Liver (tissue), 8 donors: ENCODE measurements at regions not wholly inside any gene's neighbourhood (a gene's known extent, or its start where the extent isn't known, plus 50 kb on each side); places are given as distances from the start of the nearest gene placed in this dataset.

Experiments
- DNase-seq: peaks from one replicate; pipeline ENCODE4 v3.0.0-alpha.2; 2017; ENCODE audit warnings: low spot score
- H3K27ac ChIP-seq, 2 donors: one replicate each; pipeline ENCODE4 v1.7.0; 2013; ENCODE audit warnings: inconsistent platforms in 2 of 2, low read length in 2 of 2, control low read depth in 1 of 2, low read depth in 1 of 2, mild to moderate bottlenecking in 1 of 2
- H3K27me3 ChIP-seq, 4 donors: one replicate each; pipeline versions ENCODE4 v1.6.1 to v1.7.0; 2013; ENCODE audit warnings: low read length in 3 of 4, inconsistent platforms in 1 of 4, mild to moderate bottlenecking in 1 of 4, moderate library complexity in 1 of 4; ENCODE audit not compliant: control insufficient read depth in 4 of 4, insufficient read depth in 4 of 4
- H3K36me3 ChIP-seq, 4 donors: one replicate each; pipeline versions ENCODE4 v1.6.1 to v1.7.0; 2013; ENCODE audit warnings: low read length in 3 of 4, mild to moderate bottlenecking in 3 of 4, low read depth in 1 of 4, moderate library complexity in 1 of 4; ENCODE audit not compliant: control insufficient read depth in 4 of 4, insufficient read depth in 3 of 4
- H3K4me1 ChIP-seq, 4 donors: one replicate each; pipeline versions ENCODE4 v1.6.1 to v1.7.0; 2013; ENCODE audit warnings: low read length in 3 of 4, mild to moderate bottlenecking in 3 of 4, moderate library complexity in 1 of 4; ENCODE audit not compliant: control insufficient read depth in 4 of 4, insufficient read depth in 4 of 4
- H3K4me3 ChIP-seq, 3 donors: one replicate each; pipeline versions ENCODE4 v1.6.1 to v1.7.0; 2013; ENCODE audit warnings: low read length in 3 of 3, control low read depth in 1 of 3, low read depth in 1 of 3, mild to moderate bottlenecking in 1 of 3
- H3K9ac ChIP-seq, 2 donors: one replicate each; pipeline ENCODE4 v1.7.0; 2013; ENCODE audit warnings: low read length in 2 of 2, mild to moderate bottlenecking in 2 of 2, moderate library complexity in 2 of 2, control low read depth in 1 of 2, low read depth in 1 of 2
- H3K9me3 ChIP-seq, 4 donors: one replicate each; pipeline versions ENCODE4 v1.6.1 to v1.7.0; 2013; ENCODE audit warnings: low read length in 3 of 4; ENCODE audit not compliant: control insufficient read depth in 4 of 4
- CTCF ChIP-seq: fragments of 150-350 bp; IDR thresholded peaks from 2 replicates; pipeline ENCODE4 v1.5.1; 2017; ENCODE audit warnings: improper control_type of control experiment, low read depth, low read length; ENCODE audit not compliant: missing input control
- EGR1 ChIP-seq, 2 donors: IDR thresholded peaks; 2 replicates each; pipeline ENCODE4 v1.6.1; 2016 to 2018; ENCODE audit warnings: antibody characterized with exemption in 2 of 2, low read depth in 2 of 2
- FOXA1 ChIP-seq: IDR thresholded peaks from 2 replicates; pipeline ENCODE4 v1.6.1; 2016; ENCODE audit warnings: antibody characterized with exemption
- FOXA2 ChIP-seq: IDR thresholded peaks from 2 replicates; pipeline ENCODE4 v1.6.1; 2016; ENCODE audit warnings: antibody characterized with exemption
- GABPA ChIP-seq, 2 donors: IDR thresholded peaks in 1 of 2; conservative IDR thresholded peaks in 1 of 2; 2 replicates each; pipeline ENCODE4 v1.6.1; 2016; ENCODE audit warnings: antibody characterized with exemption in 2 of 2, mild to moderate bottlenecking in 1 of 2, moderate library complexity in 1 of 2
- HNF4A ChIP-seq, 2 donors: conservative IDR thresholded peaks; 2 replicates each; pipeline ENCODE4 v1.6.1; 2016; ENCODE audit warnings: antibody characterized with exemption in 2 of 2, mild to moderate bottlenecking in 2 of 2
- HNF4G ChIP-seq: IDR thresholded peaks from 2 replicates; pipeline ENCODE4 v1.6.1; 2016; ENCODE audit warnings: antibody characterized with exemption
- JUND ChIP-seq, 2 donors: IDR thresholded peaks; 2 replicates each; pipeline ENCODE4 v1.6.1; 2016; ENCODE audit warnings: antibody characterized with exemption in 2 of 2
- MAX ChIP-seq: IDR thresholded peaks from 2 replicates; pipeline ENCODE4 v1.6.1; 2016; ENCODE audit warnings: antibody characterized with exemption
- NR2F2 ChIP-seq: IDR thresholded peaks from 2 replicates; pipeline ENCODE4 v1.6.1; 2016; ENCODE audit warnings: antibody characterized with exemption
- RAD21 ChIP-seq, 2 donors: IDR thresholded peaks; 2 replicates each; pipeline ENCODE4 v1.6.1; 2016; ENCODE audit warnings: antibody characterized with exemption in 2 of 2, mild to moderate bottlenecking in 2 of 2
- RXRA ChIP-seq, 2 donors: IDR thresholded peaks; 2 replicates each; pipeline ENCODE4 v1.6.1; 2017 to 2018; ENCODE audit warnings: antibody characterized with exemption in 2 of 2, mild to moderate bottlenecking in 1 of 2
- SP1 ChIP-seq: IDR thresholded peaks from 2 replicates; pipeline ENCODE4 v1.6.1; 2018; ENCODE audit warnings: antibody characterized with exemption, mild to moderate bottlenecking
- TAF1 ChIP-seq: conservative IDR thresholded peaks from 2 replicates; pipeline ENCODE4 v1.6.1; 2016; ENCODE audit warnings: antibody characterized with exemption, mild to moderate bottlenecking
- YY1 ChIP-seq: IDR thresholded peaks from 2 replicates; pipeline ENCODE4 v1.6.1; 2016; ENCODE audit warnings: antibody characterized with exemption, mild to moderate bottlenecking
- WGBS: extraction: QIAGEN DNeasy Blood & Tissue Kit; methylation state at CpG from one replicate; pipeline ENCODE4 v1.1.7; 2013; 5-methylcytosine and 5-hydroxymethylcytosine counted together
- TF ChIP-seq, protein P1 (sequence below): IDR thresholded peaks from 2 replicates; pipeline ENCODE4 v1.6.1; 2016; ENCODE audit warnings: antibody characterized with exemption
- TF ChIP-seq, protein P2 (sequence below): IDR thresholded peaks from 2 replicates; pipeline ENCODE4 v1.6.1; 2016; ENCODE audit warnings: antibody characterized with exemption, mild to moderate bottlenecking
- donor health status: healthy.
- donor health status: healthy.
- donor health status: healthy.
- donor health status: healthy.
- donor health status: healthy.

DNA sequence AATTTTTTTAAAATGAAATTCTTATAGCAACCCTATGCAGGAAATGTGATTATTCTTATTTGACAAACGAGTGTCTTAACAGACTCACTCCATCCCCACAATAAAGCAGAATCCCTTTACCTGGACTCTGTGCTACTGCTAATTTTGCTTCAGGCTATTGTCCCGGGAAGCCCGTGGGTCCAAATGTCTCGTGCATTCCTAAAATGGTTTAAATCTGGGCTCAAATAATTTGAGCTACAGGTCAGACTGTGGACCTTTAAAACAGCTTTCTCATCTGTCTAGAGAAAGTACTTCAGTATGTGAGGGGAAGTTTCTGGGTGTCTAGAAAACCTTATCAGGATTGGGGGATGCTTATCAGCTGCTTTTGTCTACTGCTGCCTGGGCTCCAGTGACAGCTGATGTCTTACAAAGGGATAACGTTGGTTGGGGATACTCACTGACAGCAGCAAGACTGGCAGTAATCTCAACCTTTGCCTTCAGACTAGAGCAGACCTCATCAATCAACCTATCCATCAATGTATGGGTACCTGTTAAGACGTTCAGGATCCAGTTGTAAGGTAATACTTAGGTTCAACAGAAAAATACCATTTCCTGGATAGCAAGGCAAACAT, 197.9 kb upstream of the CDH11 start:
- no peak for TF ChIP-seq FOXA2
- no peak for TF ChIP-seq RAD21 (IDR thresholded peaks at IDR 0.05)
- TF ChIP-seq RXRA (IDR thresholded peaks at IDR 0.05): no peak
- Histone ChIP-seq H3K9me3 (no peaks in the 10 kb centered on the region), H3K9ac (no peak overlapping the region), H3K27me3 (peaks cover 0 to 2% (median 0%) of the 10 kb centered on the region in 4 donors), H3K36me3 (no peaks in the 10 kb centered on the region), H3K4me1 (no peaks in the 10 kb centered on the region), H3K4me3 (no peak overlapping the region), H3K27ac (no peak overlapping the region)
- no peak for DNase-seq
- WGBS: 48% methylated on average over 6 of the region's 6 CpGs

DNA sequence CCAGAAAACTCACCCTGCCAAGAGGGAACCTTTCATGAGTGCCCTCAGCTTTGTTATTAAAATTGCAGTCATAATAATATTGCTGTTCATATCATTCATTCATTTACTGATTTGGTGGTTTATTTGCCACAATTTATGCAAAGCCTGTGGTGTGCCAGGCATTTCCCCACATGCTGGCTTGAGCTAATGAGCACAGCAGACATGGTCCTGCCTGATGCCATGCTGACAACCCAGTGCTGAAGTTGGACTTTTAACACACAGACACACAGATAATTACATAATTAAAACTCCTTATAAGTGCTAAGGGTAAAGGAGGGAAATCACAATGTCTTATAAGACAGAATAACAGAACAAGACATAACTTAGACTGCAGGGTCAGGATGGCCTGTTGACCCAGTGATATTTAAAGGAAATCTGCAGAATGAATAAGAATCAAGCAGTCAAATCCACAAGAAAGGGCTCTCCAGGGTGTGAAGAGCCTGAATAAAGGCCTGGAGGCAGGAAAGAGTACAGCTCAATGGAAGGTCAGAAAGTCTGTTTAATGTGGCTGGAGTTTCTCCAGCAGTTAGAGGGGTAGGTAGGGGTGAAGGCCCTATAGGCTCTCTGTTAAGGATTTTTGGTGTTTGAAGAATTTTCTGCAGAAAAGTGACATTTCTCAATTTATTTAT, 196.9 kb upstream of the CDH11 start:
- DNase-seq: no peak
- Histone ChIP-seq H3K4me3 (no peak overlapping the region), H3K36me3 (no peaks in the 10 kb centered on the region), H3K27ac (no peak overlapping the region), H3K27me3 (peaks cover 0 to 2% (median 0%) of the 10 kb centered on the region in 4 donors), H3K9ac (no peak overlapping the region), H3K9me3 (no peaks in the 10 kb centered on the region), H3K4me1 (no peaks in the 10 kb centered on the region)
- TF ChIP-seq RAD21 (IDR thresholded peaks at IDR 0.05) (no peak), HNF4A (conservative IDR thresholded peaks at IDR 0.05) (no peak), GABPA (IDR thresholded peaks at IDR 0.05 in 1 of 2, conservative IDR thresholded peaks at IDR 0.05 in 1 of 2) (no peak), SP1 (no peak), FOXA1 (no peak), EGR1 (IDR thresholded peaks at IDR 0.05; ENCODE audit: low read depth in 2 of 2) (no peak), YY1 (no peak), NR2F2 (no peak)
- TF ChIP-seq, protein P1, sequence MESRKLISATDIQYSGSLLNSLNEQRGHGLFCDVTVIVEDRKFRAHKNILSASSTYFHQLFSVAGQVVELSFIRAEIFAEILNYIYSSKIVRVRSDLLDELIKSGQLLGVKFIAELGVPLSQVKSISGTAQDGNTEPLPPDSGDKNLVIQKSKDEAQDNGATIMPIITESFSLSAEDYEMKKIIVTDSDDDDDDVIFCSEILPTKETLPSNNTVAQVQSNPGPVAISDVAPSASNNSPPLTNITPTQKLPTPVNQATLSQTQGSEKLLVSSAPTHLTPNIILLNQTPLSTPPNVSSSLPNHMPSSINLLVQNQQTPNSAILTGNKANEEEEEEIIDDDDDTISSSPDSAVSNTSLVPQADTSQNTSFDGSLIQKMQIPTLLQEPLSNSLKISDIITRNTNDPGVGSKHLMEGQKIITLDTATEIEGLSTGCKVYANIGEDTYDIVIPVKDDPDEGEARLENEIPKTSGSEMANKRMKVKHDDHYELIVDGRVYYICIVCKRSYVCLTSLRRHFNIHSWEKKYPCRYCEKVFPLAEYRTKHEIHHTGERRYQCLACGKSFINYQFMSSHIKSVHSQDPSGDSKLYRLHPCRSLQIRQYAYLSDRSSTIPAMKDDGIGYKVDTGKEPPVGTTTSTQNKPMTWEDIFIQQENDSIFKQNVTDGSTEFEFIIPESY: no peak
- TF ChIP-seq, protein P2, sequence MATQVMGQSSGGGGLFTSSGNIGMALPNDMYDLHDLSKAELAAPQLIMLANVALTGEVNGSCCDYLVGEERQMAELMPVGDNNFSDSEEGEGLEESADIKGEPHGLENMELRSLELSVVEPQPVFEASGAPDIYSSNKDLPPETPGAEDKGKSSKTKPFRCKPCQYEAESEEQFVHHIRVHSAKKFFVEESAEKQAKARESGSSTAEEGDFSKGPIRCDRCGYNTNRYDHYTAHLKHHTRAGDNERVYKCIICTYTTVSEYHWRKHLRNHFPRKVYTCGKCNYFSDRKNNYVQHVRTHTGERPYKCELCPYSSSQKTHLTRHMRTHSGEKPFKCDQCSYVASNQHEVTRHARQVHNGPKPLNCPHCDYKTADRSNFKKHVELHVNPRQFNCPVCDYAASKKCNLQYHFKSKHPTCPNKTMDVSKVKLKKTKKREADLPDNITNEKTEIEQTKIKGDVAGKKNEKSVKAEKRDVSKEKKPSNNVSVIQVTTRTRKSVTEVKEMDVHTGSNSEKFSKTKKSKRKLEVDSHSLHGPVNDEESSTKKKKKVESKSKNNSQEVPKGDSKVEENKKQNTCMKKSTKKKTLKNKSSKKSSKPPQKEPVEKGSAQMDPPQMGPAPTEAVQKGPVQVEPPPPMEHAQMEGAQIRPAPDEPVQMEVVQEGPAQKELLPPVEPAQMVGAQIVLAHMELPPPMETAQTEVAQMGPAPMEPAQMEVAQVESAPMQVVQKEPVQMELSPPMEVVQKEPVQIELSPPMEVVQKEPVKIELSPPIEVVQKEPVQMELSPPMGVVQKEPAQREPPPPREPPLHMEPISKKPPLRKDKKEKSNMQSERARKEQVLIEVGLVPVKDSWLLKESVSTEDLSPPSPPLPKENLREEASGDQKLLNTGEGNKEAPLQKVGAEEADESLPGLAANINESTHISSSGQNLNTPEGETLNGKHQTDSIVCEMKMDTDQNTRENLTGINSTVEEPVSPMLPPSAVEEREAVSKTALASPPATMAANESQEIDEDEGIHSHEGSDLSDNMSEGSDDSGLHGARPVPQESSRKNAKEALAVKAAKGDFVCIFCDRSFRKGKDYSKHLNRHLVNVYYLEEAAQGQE: no peak

- H3K9me3 ChIP-seq: no peaks in the 10 kb centered on the region
- peaks cover 0 to 2% (median 0%) of the 10 kb centered on the region in 4 donors for H3K27me3 ChIP-seq
- H3K9ac ChIP-seq: no peak overlapping the region
- no peak for TF ChIP-seq CTCF
- no peak for TF ChIP-seq FOXA2
- TF ChIP-seq JUND (IDR thresholded peaks at IDR 0.05): no peak
- TF ChIP-seq SP1: no peak
- no peak for TF ChIP-seq EGR1 (IDR thresholded peaks at IDR 0.05; ENCODE audit: low read depth in 2 of 2)
- no peak for TF ChIP-seq HNF4A (conservative IDR thresholded peaks at IDR 0.05)
- no peak for TF ChIP-seq HNF4G
- TF ChIP-seq MAX: no peak
- TF ChIP-seq TAF1: no peak
- H3K36me3 ChIP-seq: no peaks in the 10 kb centered on the region
- DNase-seq: no peak
- no peaks in the 10 kb centered on the region for H3K4me1 ChIP-seq
- no peak overlapping the region for H3K27ac ChIP-seq
- H3K4me3 ChIP-seq: no peak overlapping the region
- 45% methylated on average over 9 of the region's 9 CpGs for WGBS
These were observed 196.3 kb upstream of the CDH11 start for GRCh38 chr16:65318138-65318537.
